ENCODE measurements at regions not wholly inside any gene's neighbourhood (a gene's known extent, or its start where the extent isn't known, plus 50 kb on each side); places are given as distances from the start of the nearest gene placed in this dataset.

DNA sequence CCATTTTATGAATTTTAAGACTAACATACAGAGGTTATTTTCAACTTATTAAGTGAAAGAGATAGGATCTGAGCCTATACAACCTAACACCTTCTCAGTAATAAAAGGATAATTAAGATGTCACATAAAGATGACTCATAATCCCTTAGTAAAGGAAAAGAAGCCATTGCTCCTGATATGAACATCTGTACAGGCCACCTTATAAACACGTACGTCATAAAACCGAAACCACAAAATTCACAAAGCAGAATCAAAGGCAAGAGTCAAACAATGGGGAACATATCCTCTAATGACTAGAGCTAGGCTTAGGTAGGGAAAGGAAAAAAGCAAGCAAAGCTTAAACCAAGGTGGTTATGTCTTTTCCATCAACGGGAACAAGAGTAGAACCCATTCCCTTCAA, 103.5 kb downstream of the KCNA4 start:
- H3K4me2 ChIP-seq: no peak overlapping the region
- no peaks in the 10 kb centered on the region for H3K9me3 ChIP-seq
- H3F3A ChIP-seq (replicated peaks; ENCODE audit: insufficient read depth): no peaks in the 10 kb centered on the region
- H4K20me1 ChIP-seq (ENCODE audit: insufficient read depth): no peaks in the 10 kb centered on the region
- CTCF ChIA-PET: no interaction called here
- H3K4me1 ChIP-seq (ENCODE audit: control insufficient read depth in 1 of 2, insufficient read depth in 2 of 2, low read depth in 1 of 2, low read length in 1 of 2): no peaks in the 10 kb centered on the region
- H3K4me3 ChIP-seq (ENCODE audit: low read depth in 2 of 2, low read length in 1 of 2): no peak overlapping the region
- TF ChIP-seq MXI1 (IDR thresholded peaks at IDR 0.05; ENCODE audit: low read depth, low read length) (no peak), EP300 (IDR thresholded peaks at IDR 0.05; ENCODE audit: borderline replicate concordance in 1 of 2, low read depth in 1 of 2, low read length in 1 of 2) (no peak), GABPA (IDR thresholded peaks at IDR 0.05; ENCODE audit: low read depth) (no peak), SMC3 (IDR thresholded peaks at IDR 0.05; ENCODE audit: low read depth, low read length) (no peak), NRF1 (IDR thresholded peaks at IDR 0.05; ENCODE audit: low read depth, low read length) (no peak), RXRA (IDR thresholded peaks at IDR 0.05; ENCODE audit: borderline replicate concordance, low read depth) (no peak), FOXJ3 (CRISPR knock-in tag; IDR thresholded peaks at IDR 0.05) (no peak), TEAD4 (IDR thresholded peaks at IDR 0.05; ENCODE audit: borderline replicate concordance, insufficient read depth) (no peak), FOSL2 (IDR thresholded peaks at IDR 0.05; ENCODE audit: borderline replicate concordance, low read depth) (no peak), YY1 (IDR thresholded peaks at IDR 0.05; ENCODE audit: low read depth) (no peak), GATA2 (CRISPR knock-in tag; IDR thresholded peaks at IDR 0.05) (no peak), RFX5 (IDR thresholded peaks at IDR 0.05; ENCODE audit: low read length) (no peak), SIN3A (IDR thresholded peaks at IDR 0.05; ENCODE audit: borderline replicate concordance, low read depth, low read length) (no peak)
- TF ChIP-seq, protein P1, sequence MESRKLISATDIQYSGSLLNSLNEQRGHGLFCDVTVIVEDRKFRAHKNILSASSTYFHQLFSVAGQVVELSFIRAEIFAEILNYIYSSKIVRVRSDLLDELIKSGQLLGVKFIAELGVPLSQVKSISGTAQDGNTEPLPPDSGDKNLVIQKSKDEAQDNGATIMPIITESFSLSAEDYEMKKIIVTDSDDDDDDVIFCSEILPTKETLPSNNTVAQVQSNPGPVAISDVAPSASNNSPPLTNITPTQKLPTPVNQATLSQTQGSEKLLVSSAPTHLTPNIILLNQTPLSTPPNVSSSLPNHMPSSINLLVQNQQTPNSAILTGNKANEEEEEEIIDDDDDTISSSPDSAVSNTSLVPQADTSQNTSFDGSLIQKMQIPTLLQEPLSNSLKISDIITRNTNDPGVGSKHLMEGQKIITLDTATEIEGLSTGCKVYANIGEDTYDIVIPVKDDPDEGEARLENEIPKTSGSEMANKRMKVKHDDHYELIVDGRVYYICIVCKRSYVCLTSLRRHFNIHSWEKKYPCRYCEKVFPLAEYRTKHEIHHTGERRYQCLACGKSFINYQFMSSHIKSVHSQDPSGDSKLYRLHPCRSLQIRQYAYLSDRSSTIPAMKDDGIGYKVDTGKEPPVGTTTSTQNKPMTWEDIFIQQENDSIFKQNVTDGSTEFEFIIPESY (IDR thresholded peaks at IDR 0.05; ENCODE audit: borderline replicate concordance, low read depth): no peak
- TF ChIP-seq, protein P2, sequence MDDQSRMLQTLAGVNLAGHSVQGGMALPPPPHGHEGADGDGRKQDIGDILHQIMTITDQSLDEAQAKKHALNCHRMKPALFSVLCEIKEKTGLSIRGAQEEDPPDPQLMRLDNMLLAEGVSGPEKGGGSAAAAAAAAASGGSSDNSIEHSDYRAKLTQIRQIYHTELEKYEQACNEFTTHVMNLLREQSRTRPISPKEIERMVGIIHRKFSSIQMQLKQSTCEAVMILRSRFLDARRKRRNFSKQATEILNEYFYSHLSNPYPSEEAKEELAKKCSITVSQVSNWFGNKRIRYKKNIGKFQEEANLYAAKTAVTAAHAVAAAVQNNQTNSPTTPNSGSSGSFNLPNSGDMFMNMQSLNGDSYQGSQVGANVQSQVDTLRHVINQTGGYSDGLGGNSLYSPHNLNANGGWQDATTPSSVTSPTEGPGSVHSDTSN (IDR thresholded peaks at IDR 0.05): no peak
- TF ChIP-seq, protein P3, sequence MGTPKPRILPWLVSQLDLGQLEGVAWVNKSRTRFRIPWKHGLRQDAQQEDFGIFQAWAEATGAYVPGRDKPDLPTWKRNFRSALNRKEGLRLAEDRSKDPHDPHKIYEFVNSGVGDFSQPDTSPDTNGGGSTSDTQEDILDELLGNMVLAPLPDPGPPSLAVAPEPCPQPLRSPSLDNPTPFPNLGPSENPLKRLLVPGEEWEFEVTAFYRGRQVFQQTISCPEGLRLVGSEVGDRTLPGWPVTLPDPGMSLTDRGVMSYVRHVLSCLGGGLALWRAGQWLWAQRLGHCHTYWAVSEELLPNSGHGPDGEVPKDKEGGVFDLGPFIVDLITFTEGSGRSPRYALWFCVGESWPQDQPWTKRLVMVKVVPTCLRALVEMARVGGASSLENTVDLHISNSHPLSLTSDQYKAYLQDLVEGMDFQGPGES (IDR thresholded peaks at IDR 0.05; ENCODE audit: low read depth, low read length): no peak
- TF ChIP-seq, protein P4, sequence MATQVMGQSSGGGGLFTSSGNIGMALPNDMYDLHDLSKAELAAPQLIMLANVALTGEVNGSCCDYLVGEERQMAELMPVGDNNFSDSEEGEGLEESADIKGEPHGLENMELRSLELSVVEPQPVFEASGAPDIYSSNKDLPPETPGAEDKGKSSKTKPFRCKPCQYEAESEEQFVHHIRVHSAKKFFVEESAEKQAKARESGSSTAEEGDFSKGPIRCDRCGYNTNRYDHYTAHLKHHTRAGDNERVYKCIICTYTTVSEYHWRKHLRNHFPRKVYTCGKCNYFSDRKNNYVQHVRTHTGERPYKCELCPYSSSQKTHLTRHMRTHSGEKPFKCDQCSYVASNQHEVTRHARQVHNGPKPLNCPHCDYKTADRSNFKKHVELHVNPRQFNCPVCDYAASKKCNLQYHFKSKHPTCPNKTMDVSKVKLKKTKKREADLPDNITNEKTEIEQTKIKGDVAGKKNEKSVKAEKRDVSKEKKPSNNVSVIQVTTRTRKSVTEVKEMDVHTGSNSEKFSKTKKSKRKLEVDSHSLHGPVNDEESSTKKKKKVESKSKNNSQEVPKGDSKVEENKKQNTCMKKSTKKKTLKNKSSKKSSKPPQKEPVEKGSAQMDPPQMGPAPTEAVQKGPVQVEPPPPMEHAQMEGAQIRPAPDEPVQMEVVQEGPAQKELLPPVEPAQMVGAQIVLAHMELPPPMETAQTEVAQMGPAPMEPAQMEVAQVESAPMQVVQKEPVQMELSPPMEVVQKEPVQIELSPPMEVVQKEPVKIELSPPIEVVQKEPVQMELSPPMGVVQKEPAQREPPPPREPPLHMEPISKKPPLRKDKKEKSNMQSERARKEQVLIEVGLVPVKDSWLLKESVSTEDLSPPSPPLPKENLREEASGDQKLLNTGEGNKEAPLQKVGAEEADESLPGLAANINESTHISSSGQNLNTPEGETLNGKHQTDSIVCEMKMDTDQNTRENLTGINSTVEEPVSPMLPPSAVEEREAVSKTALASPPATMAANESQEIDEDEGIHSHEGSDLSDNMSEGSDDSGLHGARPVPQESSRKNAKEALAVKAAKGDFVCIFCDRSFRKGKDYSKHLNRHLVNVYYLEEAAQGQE (IDR thresholded peaks at IDR 0.05; ENCODE audit: low read depth, low read length): no peak
- H3K79me2 ChIP-seq (ENCODE audit: insufficient read depth): no peaks in the 10 kb centered on the region
- H3K9ac ChIP-seq: no peak overlapping the region
- DNase-seq: no peak
- 18% methylated on average over 4 of the region's 4 CpGs for WGBS (ENCODE audit: low lambda C conversion rate)
- H3K9me2 ChIP-seq: no peaks in the 10 kb centered on the region
- H3K27me3 ChIP-seq (ENCODE audit: insufficient read depth): no peaks in the 10 kb centered on the region
- no peaks in the 10 kb centered on the region for H3K36me3 ChIP-seq (replicated peaks in 1 of 2; ENCODE audit: control insufficient read depth in 1 of 2, insufficient read depth in 2 of 2, low read length in 1 of 2)
- no peak overlapping the region for H2AFZ ChIP-seq (ENCODE audit: low read depth)
- no peak overlapping the region for H3K27ac ChIP-seq (ENCODE audit: low read depth in 2 of 2, low read length in 1 of 2)
- POLR2A ChIA-PET: no interaction called here
